Left kidney (tissue), 1 donor: ENCODE measurements at regions not wholly inside any gene's neighbourhood (a gene's known extent, or its start where the extent isn't known, plus 50 kb on each side); places are given as distances from the start of the nearest gene placed in this dataset.
"Not testable (repeated sequence)": the region's sequence is repeated elsewhere in the genome, so short reads cannot be mapped to it uniquely, and the experiment has no call there.

Experiments used
- DNase-seq: peaks from one replicate; pipeline ENCODE4 v3.0.0-alpha.2; 2013

DNA sequence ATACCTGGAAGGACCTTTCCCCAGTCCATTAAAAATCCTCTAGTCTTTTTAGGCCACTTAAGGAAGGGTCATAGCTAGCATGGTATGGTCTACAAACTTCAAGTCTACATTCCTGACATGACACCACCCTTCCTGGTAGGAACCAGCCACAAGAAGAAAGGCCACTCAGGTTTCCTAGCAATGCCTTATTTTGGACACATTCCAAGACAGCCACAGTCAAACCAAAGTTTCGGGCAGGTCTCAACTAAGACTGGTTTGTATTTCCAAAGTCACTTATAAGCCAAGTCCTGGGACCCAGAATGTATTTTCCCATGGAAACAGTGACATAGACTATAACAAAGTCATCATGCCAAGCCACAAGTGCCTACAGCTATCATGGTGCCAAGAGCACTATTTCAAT lies 50.6 kb upstream of the SLC44A3 start:
- DNase-seq, result no peak

- no peak for DNase-seq
Observed at GRCh38 chr1:94768036-94768435, 52.1 kb upstream of the SLC44A3 start.

DNA sequence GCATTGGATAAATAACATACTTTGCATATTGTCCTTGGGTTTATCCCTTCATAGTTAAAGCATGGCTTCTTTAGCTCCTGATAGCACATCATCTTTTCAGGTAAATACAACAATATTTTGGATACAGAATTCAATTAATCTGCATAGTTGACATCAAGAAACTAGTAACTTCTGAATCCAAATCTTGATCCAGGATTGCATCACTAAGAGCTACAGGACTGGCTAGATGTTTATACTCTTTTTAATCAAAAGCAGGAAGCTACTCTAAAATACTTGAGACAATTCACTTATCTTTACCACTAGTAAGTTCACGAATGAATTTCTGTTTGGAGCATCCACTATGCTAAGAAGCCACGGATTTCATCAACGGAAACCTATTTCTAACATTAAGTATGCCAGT lies 54.2 kb upstream of the SLC44A3 start:
- no peak for DNase-seq

GRCh38 chr1:94759188-94759587 lies 61.0 kb upstream of the SLC44A3 start:
- no peak for DNase-seq

GRCh38 chr1:94757931-94758330 lies 62.2 kb upstream of the SLC44A3 start:
- peak; percentile 18 for DNase-seq

DNA sequence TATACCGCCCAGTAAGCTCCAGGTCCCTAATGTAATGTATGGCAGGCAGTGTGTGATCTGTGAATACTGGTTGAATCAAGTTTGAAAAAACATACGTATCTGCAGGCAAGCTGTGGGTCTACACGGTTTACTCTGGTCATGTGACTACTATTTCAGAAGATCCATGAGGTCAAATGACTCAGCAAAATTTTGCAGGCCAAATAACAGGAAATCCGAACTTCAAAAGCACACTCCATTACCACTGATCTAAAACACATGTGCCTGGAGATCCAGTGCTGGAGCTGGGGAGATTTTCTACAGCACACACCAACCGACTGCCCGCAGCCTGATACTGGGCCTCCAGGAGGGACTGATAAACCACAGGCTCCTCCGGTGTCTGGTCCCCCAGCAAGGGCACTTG lies 64.5 kb upstream of the SLC44A3 start:
- DNase-seq, result peak; percentile 45

- DNase-seq, result not testable (repeated sequence)
Observed at GRCh38 chr1:94755016-94755415, 65.1 kb upstream of the SLC44A3 start.

GRCh38 chr1:94754570-94754969 lies 65.6 kb upstream of the SLC44A3 start:
- DNase-seq, result no peak

- DNase-seq, result no peak
Observed at GRCh38 chr1:94754095-94754494, 66.1 kb upstream of the SLC44A3 start.

DNA sequence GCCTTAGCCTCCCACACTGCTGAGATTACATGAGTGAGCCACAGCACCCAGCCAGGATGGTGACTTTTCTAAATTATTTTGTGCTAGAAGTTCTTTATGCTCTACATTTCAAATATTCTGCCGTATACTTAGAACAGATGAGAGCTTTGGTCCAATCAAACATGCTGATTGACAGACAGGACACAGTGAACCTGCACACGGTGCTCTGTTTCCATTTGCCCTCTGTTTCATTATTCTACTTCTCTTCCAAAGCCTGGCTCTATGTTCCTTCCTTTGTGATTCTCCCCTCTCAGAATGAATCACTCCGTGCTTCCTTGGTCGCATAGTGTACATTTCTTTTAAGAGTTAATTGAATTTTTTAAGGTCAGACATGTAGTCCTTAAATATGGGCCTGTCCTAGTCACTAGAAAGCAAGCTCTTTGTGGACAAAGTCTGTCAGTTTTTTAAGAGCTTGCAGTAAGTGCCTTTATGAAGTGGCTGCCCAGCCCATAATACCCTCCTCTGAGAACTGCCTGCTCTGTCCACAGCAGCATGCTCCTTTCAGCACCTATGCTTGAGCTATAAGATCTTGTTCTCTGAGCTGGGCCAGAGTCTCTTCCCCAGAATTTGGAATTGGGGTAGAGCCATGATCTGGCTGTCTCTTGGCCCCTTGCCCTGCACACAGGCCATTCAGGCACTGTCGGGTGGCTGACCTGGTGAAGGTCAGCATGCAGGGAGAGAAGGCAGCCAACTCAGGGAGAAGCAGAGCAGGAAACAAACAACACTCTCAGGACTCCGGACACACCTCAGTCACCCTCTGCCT lies 66.8 kb upstream of the SLC44A3 start:
- no peak for DNase-seq

- not testable (repeated sequence) for DNase-seq
Observed at GRCh38 chr1:94751483-94751882, 68.7 kb upstream of the SLC44A3 start.

DNA sequence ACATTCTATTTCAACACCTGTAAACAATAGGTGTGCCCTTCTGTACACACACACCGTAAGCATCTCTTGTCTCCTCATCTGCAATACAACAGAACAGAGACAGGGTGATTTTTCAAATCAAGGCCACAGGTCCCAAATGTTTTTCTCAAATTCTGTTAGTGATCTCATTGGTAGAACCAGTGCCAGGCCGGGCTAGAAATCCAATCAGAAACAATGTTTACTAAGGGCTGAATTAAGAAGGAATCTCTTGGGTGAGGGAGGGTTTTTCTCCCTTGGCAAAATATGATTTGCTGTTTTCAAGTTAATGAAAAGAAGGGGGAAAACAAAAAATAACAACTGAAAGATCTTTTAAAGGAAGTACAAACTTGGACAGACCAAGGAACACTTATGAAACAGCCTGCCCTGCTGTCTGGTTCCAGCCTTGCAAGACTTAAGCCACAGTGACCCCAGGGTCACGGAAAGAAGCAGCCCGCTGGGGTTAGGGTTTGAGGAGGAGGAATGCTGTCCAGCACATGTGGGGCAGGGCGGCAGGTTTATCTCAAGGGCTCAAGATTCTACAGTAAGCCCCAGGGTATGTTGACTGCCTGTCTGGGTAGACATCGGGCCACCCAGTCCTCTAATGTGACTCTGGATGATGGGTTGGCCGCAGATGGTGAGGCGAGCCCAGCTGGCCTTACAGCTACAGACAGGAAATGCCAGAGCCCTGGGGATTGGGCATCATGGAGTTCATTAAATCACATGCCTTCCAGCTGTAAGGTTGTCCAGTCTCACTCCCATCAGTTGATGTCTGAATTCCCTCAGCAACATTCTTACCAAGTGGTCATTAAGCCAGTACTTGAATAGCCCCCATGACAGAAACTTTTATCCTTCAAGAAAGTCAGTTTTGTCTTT lies 73.3 kb upstream of the SLC44A3 start:
- no peak for DNase-seq

DNA sequence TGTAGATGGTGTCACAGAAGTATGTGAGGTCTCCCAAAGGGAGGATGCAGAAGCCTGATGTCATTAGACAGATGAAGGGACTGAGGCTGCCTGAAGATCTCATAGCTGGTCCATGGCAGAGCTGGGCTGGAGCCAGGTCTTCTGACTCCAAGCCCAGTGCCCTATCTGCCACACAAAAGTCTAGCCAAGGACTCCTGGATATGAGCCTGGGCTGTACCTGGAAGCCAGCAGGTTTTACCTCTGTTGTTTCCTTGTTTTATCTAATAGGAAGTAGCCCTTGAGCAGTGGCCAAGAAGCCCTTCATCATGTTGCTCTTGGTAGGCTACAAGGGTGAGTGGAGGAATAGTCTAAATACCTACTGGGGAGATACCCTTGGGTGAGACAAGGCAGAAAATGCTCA lies 74.4 kb upstream of the SLC44A3 start:
- DNase-seq, result no peak

- no peak for DNase-seq
Observed at GRCh38 chr1:94743862-94744261, 76.3 kb upstream of the SLC44A3 start.

GRCh38 chr1:94741996-94742395 lies 78.2 kb upstream of the SLC44A3 start:
- no peak for DNase-seq

- DNase-seq, result no peak
Observed at GRCh38 chr1:94741510-94741909, 78.6 kb upstream of the SLC44A3 start.

- no peak for DNase-seq
Observed at GRCh38 chr1:94739521-94740061, 80.6 kb upstream of the SLC44A3 start.

DNA sequence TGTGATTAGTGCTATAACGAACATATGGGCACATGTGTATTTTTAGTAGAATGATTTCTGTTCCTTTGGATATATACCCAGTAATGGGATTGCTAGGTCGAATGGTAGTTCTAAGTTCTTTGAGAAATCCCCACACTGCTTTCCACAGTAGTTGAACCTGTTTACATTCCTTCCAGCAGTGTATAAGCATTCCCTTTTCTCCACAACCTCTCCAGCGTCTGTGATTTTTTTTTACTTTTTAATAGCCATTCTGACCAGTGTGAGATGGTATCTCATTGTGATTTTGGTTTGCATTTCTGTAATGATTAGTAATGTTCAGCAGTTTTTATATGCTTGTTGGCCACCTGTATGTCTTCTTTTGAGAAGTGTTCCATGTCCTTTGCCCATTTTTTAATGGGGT lies 81.8 kb upstream of the SLC44A3 start:
- no peak for DNase-seq

- DNase-seq, result no peak
Observed at GRCh38 chr1:94737124-94737998, 82.8 kb upstream of the SLC44A3 start.

GRCh38 chr1:94736549-94736948 lies 83.6 kb upstream of the SLC44A3 start:
- DNase-seq, result no peak

- no peak for DNase-seq
Observed at GRCh38 chr1:94736073-94736472, 84.1 kb upstream of the SLC44A3 start.
